Hepatocyte (in vitro differentiated cells): ENCODE measurements at regions not wholly inside any gene's neighbourhood (a gene's known extent, or its start where the extent isn't known, plus 50 kb on each side); places are given as distances from the start of the nearest gene placed in this dataset.

Experiments used
- DNase-seq: peaks from one replicate; pipeline ENCODE4 v3.0.0-alpha.2; 2016; ENCODE audit warnings: low spot score
- H2AFZ ChIP-seq: fragments of 200-600 bp; sonication (generic); 2 replicates; pipeline ENCODE4 v1.6.0; 2016; ENCODE audit warnings: antibody characterized with exemption, mild to moderate bottlenecking
- H3K27ac ChIP-seq: fragments of 200-600 bp; sonication (generic); 2 replicates; pipeline ENCODE4 v1.5.1; 2016; ENCODE audit warnings: mild to moderate bottlenecking
- H3K27me3 ChIP-seq: fragments of 200-600 bp; sonication (generic); 2 replicates; pipeline ENCODE4 v1.6.1; 2016
- H3K36me3 ChIP-seq: fragments of 200-600 bp; sonication (generic); replicated peaks from 2 replicates; pipeline ENCODE4 v1.5.1; 2016; ENCODE audit warnings: low read depth; ENCODE audit not compliant: insufficient read depth
- H3K4me1 ChIP-seq: fragments of 200-600 bp; sonication (generic); 2 replicates; pipeline ENCODE4 v1.5.1; 2016; ENCODE audit warnings: mild to moderate bottlenecking, moderate library complexity; ENCODE audit not compliant: insufficient read depth
- H3K4me2 ChIP-seq: fragments of 200-600 bp; sonication (generic); 2 replicates; pipeline ENCODE4 v1.6.0; 2016
- H3K4me3 ChIP-seq: fragments of 200-600 bp; sonication (generic); 2 replicates; pipeline ENCODE4 v1.5.1; 2016; ENCODE audit warnings: mild to moderate bottlenecking
- H3K79me2 ChIP-seq: fragments of 200-600 bp; sonication (generic); 2 replicates; pipeline ENCODE4 v1.6.0; 2017; ENCODE audit warnings: mild to moderate bottlenecking
- H3K9me2 ChIP-seq: fragments of 200-600 bp; sonication (generic); replicated peaks from 2 replicates; pipeline ENCODE4 v1.6.0; 2017; ENCODE audit warnings: mild to moderate bottlenecking; ENCODE audit not compliant: insufficient read depth
- H3K9me3 ChIP-seq: fragments of 200-600 bp; sonication (generic); 2 replicates; pipeline ENCODE4 v1.5.1; 2016; ENCODE audit warnings: low read depth, mild to moderate bottlenecking
- H4K20me1 ChIP-seq: fragments of 200-600 bp; sonication (generic); 2 replicates; pipeline ENCODE4 v1.6.0; 2016; ENCODE audit warnings: mild to moderate bottlenecking; ENCODE audit not compliant: insufficient read depth, poor library complexity, severe bottlenecking
- EZH2 ChIP-seq: fragments of 200-600 bp; sonication (generic); IDR thresholded peaks from 2 replicates; pipeline ENCODE4 v1.6.1; 2016; ENCODE audit warnings: antibody characterized with exemption, mild to moderate bottlenecking, borderline replicate concordance
- EZH2phosphoT487 ChIP-seq: fragments of 200-600 bp; sonication (generic); IDR thresholded peaks from one replicate; pipeline ENCODE4 v1.6.1; 2018; ENCODE audit warnings: antibody characterized with exemption, mild to moderate bottlenecking, low read depth, moderate library complexity; ENCODE audit not compliant: unreplicated experiment, severe bottlenecking
- WGBS: methylation state at CpG from one replicate; pipeline ENCODE4 v1.1.6; 2016; ENCODE audit warnings: low lambda C conversion rate; ENCODE audit errors: missing lambda C conversion rate; 5-methylcytosine and 5-hydroxymethylcytosine counted together
- TF ChIP-seq, protein P1 (sequence below): fragments of 200-600 bp; sonication (generic); IDR thresholded peaks from 2 replicates; pipeline ENCODE4 v1.5.1; 2016; ENCODE audit warnings: antibody characterized with exemption, mild to moderate bottlenecking; ENCODE audit not compliant: poor library complexity

DNA sequence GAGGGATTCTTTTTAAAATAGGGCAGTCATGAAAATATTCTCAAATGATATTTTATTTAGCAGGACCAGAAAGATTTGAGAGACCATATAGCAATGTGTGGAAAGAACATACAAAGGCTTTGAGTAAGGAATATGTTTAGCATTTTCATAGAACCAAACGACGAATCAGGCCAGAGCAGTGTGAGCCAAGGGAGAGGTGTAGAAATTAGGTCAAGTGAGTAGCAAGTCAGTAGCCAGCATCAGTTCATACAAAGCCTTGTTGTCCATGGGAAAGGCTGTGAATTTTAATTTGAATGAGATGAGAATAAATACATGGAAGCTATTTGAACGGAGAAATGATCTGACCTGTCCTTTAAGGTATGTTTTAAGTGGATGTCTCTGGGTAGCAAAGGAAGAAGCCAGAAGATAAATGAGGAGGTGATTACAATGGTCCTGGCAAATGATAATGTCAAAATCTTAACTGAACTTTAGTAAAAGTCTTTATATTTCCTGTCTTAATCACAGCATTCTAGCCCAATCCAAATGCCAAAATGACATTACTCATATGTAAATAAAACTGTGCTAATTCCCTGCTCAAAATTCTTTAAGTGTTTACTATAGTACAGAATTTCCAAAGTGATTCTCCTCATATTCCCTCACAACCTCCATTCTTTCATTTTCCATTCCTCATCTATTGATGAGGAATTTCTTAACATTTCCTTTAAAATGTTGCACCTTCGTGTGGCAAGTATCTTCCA, 155.7 kb upstream of the SLIT2 start:
- H3K79me2 ChIP-seq: no peaks in the 10 kb centered on the region
- DNase-seq: no peak
- H3K4me3 ChIP-seq: no peak overlapping the region
- H3K36me3 ChIP-seq: no peaks in the 10 kb centered on the region
- no peaks in the 10 kb centered on the region for H3K27me3 ChIP-seq
- no peaks in the 10 kb centered on the region for H4K20me1 ChIP-seq
- no peak overlapping the region for H2AFZ ChIP-seq
- H3K4me1 ChIP-seq: no peaks in the 10 kb centered on the region
- no peak for TF ChIP-seq EZH2
- TF ChIP-seq, protein P1, sequence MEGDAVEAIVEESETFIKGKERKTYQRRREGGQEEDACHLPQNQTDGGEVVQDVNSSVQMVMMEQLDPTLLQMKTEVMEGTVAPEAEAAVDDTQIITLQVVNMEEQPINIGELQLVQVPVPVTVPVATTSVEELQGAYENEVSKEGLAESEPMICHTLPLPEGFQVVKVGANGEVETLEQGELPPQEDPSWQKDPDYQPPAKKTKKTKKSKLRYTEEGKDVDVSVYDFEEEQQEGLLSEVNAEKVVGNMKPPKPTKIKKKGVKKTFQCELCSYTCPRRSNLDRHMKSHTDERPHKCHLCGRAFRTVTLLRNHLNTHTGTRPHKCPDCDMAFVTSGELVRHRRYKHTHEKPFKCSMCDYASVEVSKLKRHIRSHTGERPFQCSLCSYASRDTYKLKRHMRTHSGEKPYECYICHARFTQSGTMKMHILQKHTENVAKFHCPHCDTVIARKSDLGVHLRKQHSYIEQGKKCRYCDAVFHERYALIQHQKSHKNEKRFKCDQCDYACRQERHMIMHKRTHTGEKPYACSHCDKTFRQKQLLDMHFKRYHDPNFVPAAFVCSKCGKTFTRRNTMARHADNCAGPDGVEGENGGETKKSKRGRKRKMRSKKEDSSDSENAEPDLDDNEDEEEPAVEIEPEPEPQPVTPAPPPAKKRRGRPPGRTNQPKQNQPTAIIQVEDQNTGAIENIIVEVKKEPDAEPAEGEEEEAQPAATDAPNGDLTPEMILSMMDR: no peak
- no peak for TF ChIP-seq EZH2phosphoT487
- H3K4me2 ChIP-seq: no peak overlapping the region
- no peaks in the 10 kb centered on the region for H3K9me2 ChIP-seq
- no peaks in the 10 kb centered on the region for H3K9me3 ChIP-seq
- WGBS: 85% methylated on average over 4 of the region's 4 CpGs
- no peak overlapping the region for H3K27ac ChIP-seq

DNA sequence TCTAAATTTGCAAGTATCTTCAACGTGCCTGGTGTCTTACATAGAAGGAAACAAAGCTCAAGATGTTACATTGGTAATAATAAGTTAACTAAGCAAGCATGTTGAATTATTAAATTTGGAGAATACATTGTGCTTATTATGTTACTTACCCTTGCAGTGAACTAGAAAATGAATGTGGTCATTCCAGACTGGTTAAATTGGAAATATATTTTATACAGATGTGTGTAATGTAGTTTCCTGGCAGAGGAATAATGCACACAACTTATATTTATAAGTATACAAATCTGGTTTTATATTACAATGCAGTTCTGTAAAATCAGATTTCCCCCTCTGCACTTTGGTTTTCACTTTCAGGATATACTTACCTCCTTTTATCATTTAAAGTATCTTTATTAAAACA, 159.9 kb upstream of the SLIT2 start:
- Histone ChIP-seq H3K27ac (no peak overlapping the region), H3K4me3 (no peak overlapping the region), H3K27me3 (no peaks in the 10 kb centered on the region), H3K9me3 (no peaks in the 10 kb centered on the region), H2AFZ (no peak overlapping the region), H4K20me1 (no peaks in the 10 kb centered on the region), H3K4me2 (no peak overlapping the region), H3K36me3 (no peaks in the 10 kb centered on the region), H3K79me2 (no peaks in the 10 kb centered on the region), H3K4me1 (no peaks in the 10 kb centered on the region), H3K9me2 (no peaks in the 10 kb centered on the region)
- 45% methylated on average over 1 of the region's 1 CpG for WGBS
- TF ChIP-seq, protein P1: no peak
- DNase-seq: no peak

DNA sequence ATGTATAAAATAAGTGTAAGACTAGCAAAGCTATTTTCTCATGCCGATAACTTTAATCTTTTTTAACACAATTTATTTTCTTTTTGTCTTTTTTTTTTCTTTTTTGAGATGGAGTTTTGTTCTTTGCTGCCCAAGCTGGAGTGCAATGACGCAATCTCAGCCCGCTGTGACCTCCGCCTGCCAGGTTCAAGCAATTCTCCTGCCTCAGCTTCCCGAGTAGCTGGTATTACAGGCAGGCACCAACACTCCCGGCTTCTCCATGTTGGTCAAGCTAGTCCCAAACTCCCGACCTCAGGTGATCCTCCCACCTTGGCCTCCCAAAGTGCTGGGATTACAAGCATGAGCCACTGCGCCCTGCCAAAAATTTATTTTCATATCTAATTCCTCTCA, 164.2 kb upstream of the SLIT2 start:
- no peaks in the 10 kb centered on the region for H3K9me2 ChIP-seq
- H4K20me1 ChIP-seq: no peaks in the 10 kb centered on the region
- TF ChIP-seq EZH2phosphoT487 (no peak), EZH2 (no peak)
- TF ChIP-seq, protein P1: no peak
- no peaks in the 10 kb centered on the region for H3K27me3 ChIP-seq
- WGBS: 95% methylated on average over 8 of the region's 8 CpGs
- H3K4me1 ChIP-seq: no peaks in the 10 kb centered on the region
- H3K9me3 ChIP-seq: no peaks in the 10 kb centered on the region
- no peak overlapping the region for H2AFZ ChIP-seq
- DNase-seq: no peak
- no peaks in the 10 kb centered on the region for H3K79me2 ChIP-seq
- no peak overlapping the region for H3K4me3 ChIP-seq
- no peak overlapping the region for H3K4me2 ChIP-seq
- no peaks in the 10 kb centered on the region for H3K36me3 ChIP-seq
- H3K27ac ChIP-seq: no peak overlapping the region
